ENCODE measurements at regions not wholly inside any gene's neighbourhood (a gene's known extent, or its start where the extent isn't known, plus 50 kb on each side); places are given as distances from the start of the nearest gene placed in this dataset.

DNA sequence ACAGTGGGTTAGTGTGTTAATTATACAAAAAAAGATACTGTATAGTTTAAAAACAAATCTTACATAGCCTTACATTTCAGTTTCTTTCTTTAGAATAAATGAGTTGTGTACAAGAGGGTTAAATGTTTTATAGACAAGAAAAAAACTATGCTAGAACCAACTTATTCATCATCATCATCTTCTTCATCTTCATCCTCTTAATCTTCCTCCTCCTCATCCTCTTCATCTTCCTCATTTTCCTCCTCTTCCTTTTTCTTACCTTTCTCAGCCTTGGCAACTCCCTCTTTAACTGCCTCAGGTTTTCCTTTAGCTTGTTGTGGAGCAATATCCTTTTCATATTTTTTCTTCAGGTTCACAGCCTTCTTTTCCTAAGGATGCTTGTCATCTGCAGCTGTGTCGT lies 53.7 kb downstream of the RPS12 start:
- CTCF ChIA-PET, result no interaction called here
- Mint-ChIP-seq H3K9me3 (no peaks in the 10 kb centered on the region), H3K27ac (no peak overlapping the region), H3K27me3 (peaks cover 12% of the 10 kb centered on the region), H3K4me3 (no peak overlapping the region), H3K36me3 (ENCODE audit: low read depth) (no peaks in the 10 kb centered on the region), H3K4me1 (no peaks in the 10 kb centered on the region)
- no peak for DNase-seq
- POLR2A ChIA-PET, result no interaction called here

DNA sequence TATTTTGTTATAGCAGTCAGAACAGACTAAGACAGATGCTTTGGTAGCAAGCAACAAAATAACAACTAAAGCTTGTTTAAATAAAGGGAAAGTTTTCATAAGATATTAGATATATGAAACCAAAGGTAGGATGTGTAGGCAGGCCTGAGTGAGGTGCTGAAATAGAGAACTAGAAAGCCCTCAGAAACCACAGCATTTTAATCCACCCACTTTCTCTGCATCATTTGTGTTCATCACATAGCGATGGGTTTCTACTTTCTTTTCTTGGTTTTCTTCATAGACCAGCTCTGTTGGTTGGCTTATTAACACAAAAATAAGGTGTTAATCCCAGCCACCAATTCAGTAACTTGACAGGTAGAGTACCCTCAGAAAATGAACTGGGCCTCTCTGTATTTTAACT lies 58.6 kb downstream of the RPS12 start:
- CTCF ChIA-PET, result no interaction called here
- peaks cover 5% of the 10 kb centered on the region for H3K9me3 Mint-ChIP-seq
- no peak overlapping the region for H3K4me3 Mint-ChIP-seq
- H3K36me3 Mint-ChIP-seq (ENCODE audit: low read depth), result no peaks in the 10 kb centered on the region
- H3K4me1 Mint-ChIP-seq, result no peaks in the 10 kb centered on the region
- H3K27me3 Mint-ChIP-seq, result peaks cover 18% of the 10 kb centered on the region
- no peak for DNase-seq
- H3K27ac Mint-ChIP-seq, result no peak overlapping the region
- POLR2A ChIA-PET, result no interaction called here

DNA sequence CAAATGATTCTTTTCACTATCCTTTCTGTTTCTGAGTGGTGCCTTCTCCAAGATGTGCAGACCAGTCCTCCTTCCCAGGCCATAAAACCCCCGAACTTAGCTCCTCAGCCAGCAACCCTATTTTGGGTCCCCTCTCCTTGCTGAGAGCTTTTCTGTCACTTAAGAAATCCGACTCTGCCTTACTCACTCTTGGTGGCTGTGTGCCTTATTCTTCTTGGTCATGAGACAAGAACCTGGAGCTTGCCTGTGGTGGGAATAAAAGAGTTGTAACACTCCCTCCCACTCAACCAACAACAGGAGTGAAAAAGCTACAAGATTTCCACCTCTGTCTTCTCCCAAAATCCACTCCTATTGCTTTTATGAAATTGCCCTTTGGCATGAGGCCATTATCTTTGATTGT lies 62.6 kb downstream of the RPS12 start:
- Mint-ChIP-seq H3K4me3 (no peak overlapping the region), H3K36me3 (ENCODE audit: low read depth) (no peaks in the 10 kb centered on the region), H3K27ac (no peak overlapping the region), H3K27me3 (peaks cover 9% of the 10 kb centered on the region), H3K9me3 (peaks cover 5% of the 10 kb centered on the region), H3K4me1 (no peaks in the 10 kb centered on the region)
- CTCF ChIA-PET, result no interaction called here
- no peak for DNase-seq
- POLR2A ChIA-PET, result no interaction called here

DNA sequence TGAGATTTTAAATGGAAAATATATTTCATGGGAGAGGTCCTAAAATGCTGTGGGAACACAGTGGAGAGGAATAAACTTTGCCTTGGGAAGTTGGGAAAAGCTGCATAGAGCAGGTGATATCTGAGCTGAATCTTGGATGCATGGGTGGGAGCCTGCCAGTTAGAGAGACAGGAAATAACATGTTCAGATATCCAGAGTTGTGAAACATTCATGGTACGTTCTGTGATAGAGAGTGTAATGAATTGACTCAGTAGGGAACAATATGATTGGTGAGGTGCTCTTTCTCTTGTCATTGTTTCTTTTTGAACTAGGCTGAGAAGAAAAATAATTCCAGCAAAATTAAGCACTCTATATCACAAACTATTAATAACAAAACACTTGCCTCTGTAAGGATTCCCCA lies 72.8 kb downstream of the RPS12 start:
- POLR2A ChIA-PET, result no interaction called here
- Mint-ChIP-seq H3K4me1 (peaks cover 2% of the 10 kb centered on the region), H3K27ac (no peak overlapping the region), H3K27me3 (peaks cover 4% of the 10 kb centered on the region), H3K36me3 (ENCODE audit: low read depth) (no peaks in the 10 kb centered on the region), H3K9me3 (no peaks in the 10 kb centered on the region), H3K4me3 (no peak overlapping the region)
- no peak for DNase-seq
- CTCF ChIA-PET, result no interaction called here

DNA sequence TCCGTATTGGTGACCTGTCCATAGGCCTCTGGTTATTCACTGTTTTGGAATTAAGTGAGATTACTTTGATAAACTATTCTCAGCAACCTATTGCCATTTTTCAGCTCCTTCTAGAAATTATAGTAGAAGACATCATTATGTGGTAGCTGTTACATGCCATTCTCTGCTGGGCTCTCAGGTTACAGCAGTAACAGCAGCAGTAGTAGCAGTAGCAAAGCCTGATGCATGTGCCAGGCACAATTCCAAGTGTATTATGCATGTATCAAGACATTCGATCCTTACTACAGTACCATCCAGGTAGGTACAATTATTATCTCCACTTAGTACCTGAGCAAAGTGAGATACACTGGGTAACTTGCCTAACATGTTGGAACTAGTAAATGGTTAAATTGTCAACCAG lies 74.3 kb downstream of the RPS12 start:
- H3K36me3 Mint-ChIP-seq (ENCODE audit: low read depth), result no peaks in the 10 kb centered on the region
- no peak overlapping the region for H3K4me3 Mint-ChIP-seq
- peaks cover 4% of the 10 kb centered on the region for H3K27me3 Mint-ChIP-seq
- H3K9me3 Mint-ChIP-seq, result no peaks in the 10 kb centered on the region
- H3K27ac Mint-ChIP-seq, result no peak overlapping the region
- peaks cover 2% of the 10 kb centered on the region for H3K4me1 Mint-ChIP-seq
- no peak for DNase-seq
- ChIA-PET POLR2A (no interaction called here), CTCF (no interaction called here)

DNA sequence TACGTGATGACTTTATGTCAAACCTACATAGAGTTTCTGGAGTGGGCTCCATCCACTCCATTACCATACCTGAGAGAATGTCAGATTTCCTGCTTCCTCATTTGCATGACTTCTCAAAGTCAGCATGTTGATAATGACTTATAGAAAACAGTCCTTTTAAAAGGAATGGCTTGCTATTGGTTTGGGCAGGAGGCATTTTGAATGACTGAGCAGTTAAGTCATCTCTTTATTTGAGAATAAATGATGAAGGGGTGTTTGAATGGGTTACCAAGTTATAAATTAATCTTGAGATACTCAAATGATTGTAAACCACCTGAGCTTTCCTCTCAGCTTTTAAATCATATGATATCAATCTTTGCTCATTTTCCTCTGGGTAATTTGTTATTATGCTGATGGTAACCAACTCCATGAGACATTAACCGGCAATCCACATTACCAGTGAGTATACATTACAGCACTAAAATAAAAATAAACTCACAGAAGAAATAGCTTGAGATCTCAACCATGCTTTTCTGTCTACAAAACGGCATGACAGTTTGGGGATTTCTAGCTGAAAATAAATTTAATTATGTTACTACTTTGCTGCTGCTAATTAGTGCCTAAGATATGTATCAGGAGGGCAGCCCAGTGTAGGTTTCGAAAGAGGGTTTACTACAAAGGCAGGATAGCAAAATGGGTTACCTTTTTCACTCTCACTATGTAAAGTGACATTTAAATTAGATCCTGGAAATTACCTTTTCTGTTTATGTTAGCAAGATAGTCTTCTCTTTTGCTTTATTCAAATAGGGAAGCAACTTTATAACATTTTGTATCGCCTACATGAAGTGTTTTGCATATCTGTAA lies 78.8 kb downstream of the RPS12 start:
- H3K4me1 Mint-ChIP-seq, result no peaks in the 10 kb centered on the region
- H3K27ac Mint-ChIP-seq, result no peak overlapping the region
- DNase-seq, result no peak
- no peak overlapping the region for H3K4me3 Mint-ChIP-seq
- CTCF ChIA-PET, result no interaction called here
- H3K27me3 Mint-ChIP-seq, result peaks cover 4% of the 10 kb centered on the region
- no peaks in the 10 kb centered on the region for H3K36me3 Mint-ChIP-seq (ENCODE audit: low read depth)
- POLR2A ChIA-PET, result no interaction called here
- H3K9me3 Mint-ChIP-seq, result no peaks in the 10 kb centered on the region

DNA sequence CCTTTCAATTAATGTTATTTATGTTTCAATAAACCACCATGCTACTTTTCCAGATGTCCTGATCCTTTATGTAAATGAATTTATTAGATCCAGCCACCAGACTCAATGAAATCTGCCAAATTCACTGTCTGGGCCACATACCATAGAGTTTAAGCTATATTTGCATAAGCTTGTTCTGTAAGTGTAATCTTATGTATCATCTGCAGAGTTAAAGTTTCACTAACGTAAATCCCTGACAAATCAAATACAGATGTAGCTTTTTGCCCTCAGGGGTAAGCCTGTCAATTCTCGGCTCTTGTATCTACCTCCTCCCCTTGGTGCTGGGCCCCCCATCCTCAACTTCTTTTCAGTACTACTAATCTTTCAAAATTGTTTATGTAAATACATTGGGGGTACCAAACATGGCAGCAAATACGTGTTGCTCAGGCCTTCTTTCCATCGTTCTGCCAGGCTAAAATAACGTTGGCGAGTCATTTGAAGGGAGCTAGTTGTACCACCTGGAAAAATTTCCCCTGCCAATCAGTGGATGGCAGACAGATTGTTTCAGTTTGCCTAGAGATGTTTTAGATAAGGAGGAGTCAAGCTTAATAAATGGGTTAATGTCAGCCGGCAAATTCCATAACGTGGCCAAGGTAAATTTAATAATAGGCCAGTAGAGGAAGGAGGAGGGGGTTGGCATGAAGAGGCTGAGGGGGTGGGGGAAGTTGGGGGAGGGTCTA lies 79.6 kb downstream of the RPS12 start:
- H3K36me3 Mint-ChIP-seq (ENCODE audit: low read depth), result no peaks in the 10 kb centered on the region
- H3K27me3 Mint-ChIP-seq, result peaks cover 4% of the 10 kb centered on the region
- no peak overlapping the region for H3K27ac Mint-ChIP-seq
- ChIA-PET CTCF (no interaction called here), POLR2A (no interaction called here)
- no peaks in the 10 kb centered on the region for H3K9me3 Mint-ChIP-seq
- no peaks in the 10 kb centered on the region for H3K4me1 Mint-ChIP-seq
- no peak overlapping the region for H3K4me3 Mint-ChIP-seq
- DNase-seq, result no peak

DNA sequence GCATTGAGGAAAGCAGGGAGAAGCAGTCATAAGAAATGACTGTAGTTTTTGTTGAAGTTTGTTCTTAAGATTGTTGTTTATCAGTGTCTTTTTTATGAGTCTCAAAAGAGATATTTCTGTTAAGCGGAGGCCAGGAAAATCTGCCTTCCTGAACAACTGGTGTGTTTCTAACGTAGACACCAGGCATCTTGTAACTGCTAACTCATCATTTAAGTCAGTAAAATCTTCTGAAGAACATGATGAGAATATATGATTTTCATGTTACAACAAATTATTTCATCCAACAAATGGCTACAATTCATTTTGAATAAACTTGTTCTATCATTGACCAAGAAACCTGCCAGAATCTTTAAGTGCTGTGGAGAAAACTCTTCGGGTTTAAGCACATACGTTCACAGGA lies 84.0 kb downstream of the RPS12 start:
- Mint-ChIP-seq H3K4me1 (no peaks in the 10 kb centered on the region), H3K27ac (no peak overlapping the region), H3K4me3 (no peak overlapping the region), H3K27me3 (peaks cover 4% of the 10 kb centered on the region), H3K9me3 (no peaks in the 10 kb centered on the region), H3K36me3 (ENCODE audit: low read depth) (no peaks in the 10 kb centered on the region)
- DNase-seq, result no peak
- ChIA-PET CTCF (interaction anchor here (0.5 kb wide), 1 partner anchor 131 kb away, joined by 3 read pairs; no protein-coding TSS in a partner anchor), POLR2A (no interaction called here)

DNA sequence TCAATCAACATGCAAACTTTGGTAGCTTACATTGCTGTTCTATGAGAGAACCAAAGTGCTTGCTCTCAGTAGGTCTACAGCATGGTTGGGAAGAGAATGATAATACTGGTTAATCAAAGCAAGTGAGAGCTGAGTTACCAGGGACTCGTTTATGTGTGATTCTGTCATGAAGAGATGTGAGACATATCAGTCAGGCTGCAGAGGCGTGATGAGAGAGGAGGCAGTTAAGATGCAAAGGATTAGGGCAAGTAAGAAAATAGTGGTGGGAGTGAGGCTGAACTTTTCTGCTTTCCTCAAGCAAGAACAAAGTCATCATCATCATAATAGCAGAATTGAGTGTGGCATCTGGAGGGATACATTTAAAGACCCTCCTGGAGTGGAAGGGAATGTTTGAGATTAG lies 86.5 kb downstream of the RPS12 start:
- CTCF ChIA-PET, result no interaction called here

DNA sequence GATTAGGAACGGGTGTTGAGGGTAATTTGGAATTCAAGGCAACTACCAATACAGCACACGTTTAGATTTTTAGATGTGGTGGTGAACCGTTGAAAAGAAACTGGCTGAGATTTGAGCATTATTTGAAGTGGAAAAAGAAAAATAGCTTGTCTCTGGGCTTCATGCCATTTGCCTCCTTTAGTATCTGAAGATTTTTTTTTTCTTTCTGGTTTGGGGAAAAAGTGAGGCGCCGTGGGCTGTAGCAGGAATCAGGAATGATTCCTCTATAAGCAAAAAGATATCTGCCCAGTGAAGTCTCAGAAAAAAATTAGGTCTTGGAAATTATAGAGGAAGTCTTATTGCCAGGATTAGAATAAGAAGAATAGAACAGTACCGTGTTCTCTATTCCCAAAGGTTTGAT lies 88.5 kb downstream of the RPS12 start:
- H3K27ac Mint-ChIP-seq, result no peak overlapping the region
- ChIA-PET POLR2A (no interaction called here), CTCF (no interaction called here)
- H3K36me3 Mint-ChIP-seq (ENCODE audit: low read depth), result no peaks in the 10 kb centered on the region
- no peak overlapping the region for H3K4me3 Mint-ChIP-seq
- peaks cover 6% of the 10 kb centered on the region for H3K27me3 Mint-ChIP-seq
- H3K9me3 Mint-ChIP-seq, result no peaks in the 10 kb centered on the region
- no peaks in the 10 kb centered on the region for H3K4me1 Mint-ChIP-seq
- no peak for DNase-seq

More for the DNA sequence above, 86.5 kb downstream of the RPS12 start:
- H3K27me3 Mint-ChIP-seq, result peaks cover 4% of the 10 kb centered on the region
- H3K4me1 Mint-ChIP-seq, result no peaks in the 10 kb centered on the region
- H3K9me3 Mint-ChIP-seq, result no peaks in the 10 kb centered on the region
- H3K27ac Mint-ChIP-seq, result no peak overlapping the region
- no peaks in the 10 kb centered on the region for H3K36me3 Mint-ChIP-seq (ENCODE audit: low read depth)
- POLR2A ChIA-PET, result no interaction called here
- H3K4me3 Mint-ChIP-seq, result no peak overlapping the region
- DNase-seq, result no peak

DNA sequence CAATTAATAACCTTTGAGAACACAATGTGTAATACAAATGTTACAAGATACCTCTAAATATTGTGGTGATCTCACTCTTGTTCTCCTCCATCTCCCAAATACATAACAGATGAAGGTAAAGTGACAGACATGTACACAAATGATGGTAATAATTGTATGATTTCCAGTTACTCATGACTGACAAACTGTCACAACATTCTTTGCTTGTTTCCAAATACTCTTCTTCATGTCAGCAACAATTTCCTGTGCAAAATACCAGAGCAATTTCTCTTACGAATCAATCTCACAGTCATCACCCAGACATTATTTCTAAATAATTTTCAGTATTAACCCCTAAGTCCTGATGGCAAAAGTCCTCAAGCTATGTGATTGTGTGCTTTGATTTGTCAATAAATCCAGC lies 92.9 kb downstream of the RPS12 start:
- Mint-ChIP-seq H3K27ac (no peak overlapping the region), H3K4me3 (no peak overlapping the region), H3K36me3 (ENCODE audit: low read depth) (no peaks in the 10 kb centered on the region), H3K27me3 (peaks cover 4% of the 10 kb centered on the region), H3K9me3 (no peaks in the 10 kb centered on the region), H3K4me1 (no peaks in the 10 kb centered on the region)
- CTCF ChIA-PET, result no interaction called here
- POLR2A ChIA-PET, result no interaction called here
- no peak for DNase-seq

DNA sequence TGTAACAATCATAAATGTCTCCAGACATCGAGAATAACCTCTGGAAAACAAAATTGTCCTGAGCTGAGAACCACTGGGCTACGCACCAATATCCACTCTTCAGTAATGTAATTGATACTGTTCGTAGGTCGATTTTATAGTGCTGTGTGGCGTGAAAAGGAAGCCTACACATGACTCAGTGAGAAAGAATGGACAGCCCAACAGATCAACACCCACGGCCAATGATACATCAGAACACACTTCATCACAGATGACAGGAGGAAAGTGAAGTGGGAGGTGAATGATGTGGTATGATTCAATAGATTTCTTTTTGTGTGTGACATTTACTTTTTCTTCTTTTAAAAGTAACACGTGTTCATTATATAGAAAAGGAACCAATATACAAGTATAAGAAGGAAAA lies 93.5 kb downstream of the RPS12 start:
- Mint-ChIP-seq H3K4me3 (no peak overlapping the region), H3K4me1 (no peaks in the 10 kb centered on the region), H3K27ac (no peak overlapping the region), H3K36me3 (ENCODE audit: low read depth) (no peaks in the 10 kb centered on the region), H3K27me3 (peaks cover 4% of the 10 kb centered on the region), H3K9me3 (no peaks in the 10 kb centered on the region)
- POLR2A ChIA-PET, result no interaction called here
- no peak for DNase-seq
- CTCF ChIA-PET, result no interaction called here

DNA sequence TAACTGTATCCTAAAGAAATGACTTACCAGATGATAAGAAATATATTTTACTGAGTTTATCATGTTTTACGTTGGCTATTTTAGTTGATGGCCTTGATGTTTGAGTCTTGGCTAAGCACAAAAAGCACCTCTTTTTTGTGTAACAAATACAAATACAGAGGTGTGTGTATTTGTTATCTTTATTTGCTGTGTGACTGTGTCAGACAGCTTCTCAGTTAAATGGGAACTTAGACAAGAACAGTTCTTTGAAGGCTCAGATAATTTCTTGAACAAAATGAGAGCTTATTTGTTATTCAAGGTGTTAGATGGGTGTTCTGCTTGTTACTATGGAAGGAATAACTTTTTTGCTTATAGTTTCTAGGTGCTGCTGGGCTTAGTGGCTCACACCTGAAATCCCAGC lies 95.4 kb downstream of the RPS12 start:
- Mint-ChIP-seq H3K27ac (no peak overlapping the region), H3K27me3 (peaks cover 4% of the 10 kb centered on the region), H3K4me3 (no peak overlapping the region), H3K9me3 (no peaks in the 10 kb centered on the region), H3K36me3 (ENCODE audit: low read depth) (no peaks in the 10 kb centered on the region), H3K4me1 (no peaks in the 10 kb centered on the region)
- DNase-seq, result no peak
- ChIA-PET CTCF (no interaction called here), POLR2A (no interaction called here)

DNA sequence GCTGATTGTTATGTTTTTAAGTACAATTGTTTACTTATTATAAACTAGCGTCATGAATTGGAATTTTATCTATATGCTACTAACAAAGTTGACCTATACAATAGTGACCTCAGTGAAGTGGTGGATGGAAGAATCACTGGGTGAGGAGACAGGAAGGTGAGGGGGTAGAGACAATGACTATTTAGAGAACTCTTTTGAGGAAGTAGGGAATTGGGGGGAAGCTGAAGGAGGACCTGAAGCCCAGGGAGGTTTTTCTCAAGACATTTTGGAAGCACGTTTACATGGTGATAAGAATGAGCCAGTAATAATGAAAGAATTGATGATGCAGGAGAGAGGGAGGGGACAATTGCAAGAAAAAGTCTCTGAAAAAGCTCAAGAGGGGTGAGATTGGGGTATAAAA lies 96.4 kb downstream of the RPS12 start:
- Mint-ChIP-seq H3K27me3 (peaks cover 4% of the 10 kb centered on the region), H3K4me1 (no peaks in the 10 kb centered on the region), H3K4me3 (no peak overlapping the region), H3K36me3 (ENCODE audit: low read depth) (no peaks in the 10 kb centered on the region), H3K27ac (no peak overlapping the region), H3K9me3 (no peaks in the 10 kb centered on the region)
- no peak for DNase-seq
- ChIA-PET CTCF (no interaction called here), POLR2A (no interaction called here)
